ENCODE measurements at regions not wholly inside any gene's neighbourhood (a gene's known extent, or its start where the extent isn't known, plus 50 kb on each side); places are given as distances from the start of the nearest gene placed in this dataset.

GRCh38 chr7:91345449-91345848 is 81.2 kb downstream of the FZD1 start:
- no peak for DNase-seq (ENCODE audit: low spot score)
- TF ChIP-seq CTCF (IDR thresholded peaks at IDR 0.05; ENCODE audit: extremely low read depth, missing control alignments), result no peak

- DNase-seq (ENCODE audit: low spot score), result no peak
- TF ChIP-seq CTCF (IDR thresholded peaks at IDR 0.05; ENCODE audit: extremely low read depth, missing control alignments), result no peak
Measured at GRCh38 chr7:91346426-91346825, 82.2 kb downstream of the FZD1 start.

- DNase-seq (ENCODE audit: low spot score), result no peak
- no peak for TF ChIP-seq CTCF (IDR thresholded peaks at IDR 0.05; ENCODE audit: extremely low read depth, missing control alignments)
Measured at GRCh38 chr7:91347290-91347689, 83.1 kb downstream of the FZD1 start.

GRCh38 chr7:91348711-91349110 is 84.5 kb downstream of the FZD1 start:
- TF ChIP-seq CTCF (IDR thresholded peaks at IDR 0.05; ENCODE audit: extremely low read depth, missing control alignments), result no peak
- no peak for DNase-seq (ENCODE audit: low spot score)

GRCh38 chr7:91351374-91351773 is 87.1 kb downstream of the FZD1 start:
- no peak for DNase-seq (ENCODE audit: low spot score)
- TF ChIP-seq CTCF (IDR thresholded peaks at IDR 0.05; ENCODE audit: extremely low read depth, missing control alignments), result no peak

- no peak for DNase-seq (ENCODE audit: low spot score)
- TF ChIP-seq CTCF (IDR thresholded peaks at IDR 0.05; ENCODE audit: extremely low read depth, missing control alignments), result no peak
Measured at GRCh38 chr7:91352091-91352490, 87.9 kb downstream of the FZD1 start.

- no peak for TF ChIP-seq CTCF (IDR thresholded peaks at IDR 0.05; ENCODE audit: extremely low read depth, missing control alignments)
- no peak for DNase-seq (ENCODE audit: low spot score)
Measured at GRCh38 chr7:91353848-91354247, 89.6 kb downstream of the FZD1 start.
